ENCODE measurements at regions not wholly inside any gene's neighbourhood (a gene's known extent, or its start where the extent isn't known, plus 50 kb on each side); places are given as distances from the start of the nearest gene placed in this dataset.

GRCh38 chr16:51544851-51545467 lies 393.9 kb upstream of the SALL1 start:
- TF ChIP-seq CTCF (IDR thresholded peaks at IDR 0.05; ENCODE audit: insufficient read depth, low read length), result no peak
- no peak for DNase-seq (ENCODE audit: low read depth)
- no peak overlapping the region for H3K4me3 ChIP-seq (ENCODE audit: low read depth, low read length)

- no peak for DNase-seq (ENCODE audit: low read depth)
- no peak for TF ChIP-seq CTCF (IDR thresholded peaks at IDR 0.05; ENCODE audit: insufficient read depth, low read length)
- no peak overlapping the region for H3K4me3 ChIP-seq (ENCODE audit: low read depth, low read length)
These were observed 392.9 kb upstream of the SALL1 start for GRCh38 chr16:51543971-51544370.

- no peak overlapping the region for H3K4me3 ChIP-seq (ENCODE audit: low read depth, low read length)
- peak; percentile 21 for DNase-seq (ENCODE audit: low read depth)
- TF ChIP-seq CTCF (IDR thresholded peaks at IDR 0.05; ENCODE audit: insufficient read depth, low read length), result no peak
These were observed 392.1 kb upstream of the SALL1 start for GRCh38 chr16:51542981-51543815.

GRCh38 chr16:51540259-51540658 lies 389.2 kb upstream of the SALL1 start:
- no peak for TF ChIP-seq CTCF (IDR thresholded peaks at IDR 0.05; ENCODE audit: insufficient read depth, low read length)
- H3K4me3 ChIP-seq (ENCODE audit: low read depth, low read length), result no peak overlapping the region
- DNase-seq (ENCODE audit: low read depth), result no peak

GRCh38 chr16:51538707-51539498 lies 387.8 kb upstream of the SALL1 start:
- no peak for TF ChIP-seq CTCF (IDR thresholded peaks at IDR 0.05; ENCODE audit: insufficient read depth, low read length)

GRCh38 chr16:51535591-51535990 lies 384.5 kb upstream of the SALL1 start:
- no peak overlapping the region for H3K4me3 ChIP-seq (ENCODE audit: low read depth, low read length)
- no peak for TF ChIP-seq CTCF (IDR thresholded peaks at IDR 0.05; ENCODE audit: insufficient read depth, low read length)
- DNase-seq (ENCODE audit: low read depth), result no peak

More at GRCh38 chr16:51538707-51539498, 387.8 kb upstream of the SALL1 start:
- peak; percentile 80 for DNase-seq (ENCODE audit: low read depth)
- H3K4me3 ChIP-seq (ENCODE audit: low read depth, low read length), result no peak overlapping the region

Measured in fibroblast of the aortic adventitia (primary cell).